Parathyroid adenoma (tissue), 2 donors: ENCODE measurements at regions not wholly inside any gene's neighbourhood (a gene's known extent, or its start where the extent isn't known, plus 50 kb on each side); places are given as distances from the start of the nearest gene placed in this dataset.

Experiments
- H2AFZ ChIP-seq: fragments of 300-600 bp; sonication (generic); one replicate; pipeline ENCODE4 v1.7.0; 2017; ENCODE audit warnings: antibody characterized with exemption, mild to moderate bottlenecking
- H3K27ac ChIP-seq: fragments of 300-600 bp; sonication (generic); one replicate; pipeline ENCODE4 v1.7.0; 2017
- H3K27me3 ChIP-seq: fragments of 300-600 bp; sonication (generic); one replicate; pipeline ENCODE4 v1.7.0; 2017; ENCODE audit warnings: low read length; ENCODE audit not compliant: control insufficient read depth, insufficient read depth
- H3K36me3 ChIP-seq: fragments of 300-600 bp; sonication (generic); one replicate; pipeline ENCODE4 v1.7.0; 2017; ENCODE audit warnings: low read length; ENCODE audit not compliant: control insufficient read depth, insufficient read depth
- H3K4me1 ChIP-seq: fragments of 300-600 bp; sonication (generic); one replicate; pipeline ENCODE4 v1.7.0; 2017; ENCODE audit warnings: control low read depth
- H3K4me2 ChIP-seq: fragments of 300-600 bp; sonication (generic); one replicate; pipeline ENCODE4 v1.7.0; 2017; ENCODE audit warnings: low read length
- H3K4me3 ChIP-seq: fragments of 300-600 bp; sonication (generic); one replicate; pipeline ENCODE4 v1.7.0; 2017; ENCODE audit warnings: low read depth, low read length
- H3K79me2 ChIP-seq: fragments of 300-600 bp; sonication (generic); one replicate; pipeline ENCODE4 v1.7.0; 2017; ENCODE audit warnings: control low read depth
- H3K9ac ChIP-seq: fragments of 300-600 bp; sonication (generic); one replicate; pipeline ENCODE4 v1.7.0; 2017; ENCODE audit warnings: mild to moderate bottlenecking
- H3K9me3 ChIP-seq: fragments of 300-600 bp; sonication (generic); one replicate; pipeline ENCODE4 v1.7.0; 2017; ENCODE audit warnings: low read length; ENCODE audit not compliant: control insufficient read depth
- TF ChIP-seq, protein P1 (sequence below): fragments of 300-600 bp; sonication (generic); IDR thresholded peaks from one replicate; pipeline ENCODE4 v1.7.0; 2017; ENCODE audit warnings: antibody characterized with exemption, mild to moderate bottlenecking
- donor health status: primary hyperparathyroidism.

GRCh38 chr7:125568799-125569198 is 639.2 kb upstream of the POT1 start:
- no peaks in the 10 kb centered on the region for H3K27me3 ChIP-seq
- no peaks in the 10 kb centered on the region for H3K79me2 ChIP-seq
- H2AFZ ChIP-seq = no peak overlapping the region
- TF ChIP-seq, protein P1, sequence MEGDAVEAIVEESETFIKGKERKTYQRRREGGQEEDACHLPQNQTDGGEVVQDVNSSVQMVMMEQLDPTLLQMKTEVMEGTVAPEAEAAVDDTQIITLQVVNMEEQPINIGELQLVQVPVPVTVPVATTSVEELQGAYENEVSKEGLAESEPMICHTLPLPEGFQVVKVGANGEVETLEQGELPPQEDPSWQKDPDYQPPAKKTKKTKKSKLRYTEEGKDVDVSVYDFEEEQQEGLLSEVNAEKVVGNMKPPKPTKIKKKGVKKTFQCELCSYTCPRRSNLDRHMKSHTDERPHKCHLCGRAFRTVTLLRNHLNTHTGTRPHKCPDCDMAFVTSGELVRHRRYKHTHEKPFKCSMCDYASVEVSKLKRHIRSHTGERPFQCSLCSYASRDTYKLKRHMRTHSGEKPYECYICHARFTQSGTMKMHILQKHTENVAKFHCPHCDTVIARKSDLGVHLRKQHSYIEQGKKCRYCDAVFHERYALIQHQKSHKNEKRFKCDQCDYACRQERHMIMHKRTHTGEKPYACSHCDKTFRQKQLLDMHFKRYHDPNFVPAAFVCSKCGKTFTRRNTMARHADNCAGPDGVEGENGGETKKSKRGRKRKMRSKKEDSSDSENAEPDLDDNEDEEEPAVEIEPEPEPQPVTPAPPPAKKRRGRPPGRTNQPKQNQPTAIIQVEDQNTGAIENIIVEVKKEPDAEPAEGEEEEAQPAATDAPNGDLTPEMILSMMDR = no peak
- H3K9me3 ChIP-seq = no peaks in the 10 kb centered on the region
- H3K36me3 ChIP-seq = no peaks in the 10 kb centered on the region
- no peak overlapping the region for H3K9ac ChIP-seq
- H3K4me1 ChIP-seq = no peaks in the 10 kb centered on the region
- no peak overlapping the region for H3K27ac ChIP-seq
- no peak overlapping the region for H3K4me3 ChIP-seq
- H3K4me2 ChIP-seq = no peak overlapping the region

- Histone ChIP-seq H3K4me3 (no peak overlapping the region), H2AFZ (no peak overlapping the region), H3K36me3 (no peaks in the 10 kb centered on the region), H3K27me3 (no peaks in the 10 kb centered on the region), H3K4me2 (no peak overlapping the region), H3K4me1 (no peaks in the 10 kb centered on the region), H3K9ac (no peak overlapping the region), H3K79me2 (no peaks in the 10 kb centered on the region), H3K27ac (no peak overlapping the region), H3K9me3 (no peaks in the 10 kb centered on the region)
- TF ChIP-seq, protein P1 = no peak
Measured at GRCh38 chr7:125567686-125568085, 638.1 kb upstream of the POT1 start.

- Histone ChIP-seq H3K4me2 (no peak overlapping the region), H3K27me3 (no peaks in the 10 kb centered on the region), H3K27ac (no peak overlapping the region), H2AFZ (no peak overlapping the region), H3K36me3 (no peaks in the 10 kb centered on the region), H3K4me3 (no peak overlapping the region), H3K9ac (no peak overlapping the region), H3K79me2 (no peaks in the 10 kb centered on the region), H3K9me3 (no peaks in the 10 kb centered on the region), H3K4me1 (no peaks in the 10 kb centered on the region)
- TF ChIP-seq, protein P1 = no peak
Measured at GRCh38 chr7:125563964-125564529, 634.4 kb upstream of the POT1 start.

- no peak overlapping the region for H3K9ac ChIP-seq
- no peaks in the 10 kb centered on the region for H3K4me1 ChIP-seq
- H3K4me2 ChIP-seq = no peak overlapping the region
- H3K36me3 ChIP-seq = no peaks in the 10 kb centered on the region
- no peak overlapping the region for H3K27ac ChIP-seq
- H3K9me3 ChIP-seq = no peaks in the 10 kb centered on the region
- no peak overlapping the region for H3K4me3 ChIP-seq
- H3K79me2 ChIP-seq = no peaks in the 10 kb centered on the region
- H2AFZ ChIP-seq = no peak overlapping the region
- H3K27me3 ChIP-seq = no peaks in the 10 kb centered on the region
- TF ChIP-seq, protein P1 = no peak
Measured at GRCh38 chr7:125563557-125563956, 633.9 kb upstream of the POT1 start.

GRCh38 chr7:125561006-125561405 is 631.4 kb upstream of the POT1 start:
- Histone ChIP-seq H3K27me3 (no peaks in the 10 kb centered on the region), H3K4me1 (no peaks in the 10 kb centered on the region), H3K79me2 (no peaks in the 10 kb centered on the region), H2AFZ (no peak overlapping the region), H3K4me3 (no peak overlapping the region), H3K9me3 (no peaks in the 10 kb centered on the region), H3K36me3 (no peaks in the 10 kb centered on the region), H3K27ac (no peak overlapping the region), H3K9ac (no peak overlapping the region), H3K4me2 (peak overlapping the region; percentile 22)
- TF ChIP-seq, protein P1 = no peak
